KMS-11 (cell line): ENCODE measurements at regions not wholly inside any gene's neighbourhood (a gene's known extent, or its start where the extent isn't known, plus 50 kb on each side); places are given as distances from the start of the nearest gene placed in this dataset.
"Not testable (repeated sequence)": the region's sequence is repeated elsewhere in the genome, so short reads cannot be mapped to it uniquely, and the experiment has no call there.

Experiments
- H2AFZ ChIP-seq: fragments of 200-600 bp; sonication (generic); 2 replicates; pipeline ENCODE4 v1.6.1; 2016; ENCODE audit warnings: antibody characterized with exemption, mixed run types, low read depth
- H3K27ac ChIP-seq: fragments of 200-600 bp; sonication (generic); 2 replicates; pipeline ENCODE4 v1.6.1; 2016; ENCODE audit warnings: mild to moderate bottlenecking, mixed run types
- H3K27me3 ChIP-seq: fragments of 200-600 bp; sonication (generic); 2 replicates; pipeline ENCODE4 v1.6.1; 2017; ENCODE audit warnings: mild to moderate bottlenecking, low read depth, mixed run types, moderate library complexity; ENCODE audit not compliant: insufficient read depth
- H3K36me3 ChIP-seq: fragments of 200-600 bp; sonication (generic); 2 replicates; pipeline ENCODE4 v1.6.1; 2017; ENCODE audit warnings: mild to moderate bottlenecking, mixed run types; ENCODE audit not compliant: insufficient read depth
- H3K4me1 ChIP-seq: fragments of 200-600 bp; sonication (generic); 2 replicates; pipeline ENCODE4 v1.6.1; 2016; ENCODE audit warnings: mild to moderate bottlenecking, low read depth, mixed run types; ENCODE audit not compliant: poor library complexity, severe bottlenecking
- H3K4me2 ChIP-seq: fragments of 200-600 bp; sonication (generic); 2 replicates; pipeline ENCODE4 v1.7.0; 2016; ENCODE audit warnings: mild to moderate bottlenecking, mixed run types
- H3K4me3 ChIP-seq: fragments of 200-600 bp; sonication (generic); IDR thresholded peaks from 2 replicates; pipeline ENCODE4 v1.6.1; 2017; ENCODE audit warnings: low read depth, low read length, mixed read lengths; ENCODE audit not compliant: insufficient read depth
- H3K79me2 ChIP-seq: fragments of 200-600 bp; sonication (generic); 2 replicates; pipeline ENCODE4 v1.6.1; 2016; ENCODE audit warnings: low read depth, mixed run types; ENCODE audit not compliant: insufficient read depth
- H3K9ac ChIP-seq: fragments of 200-600 bp; sonication (generic); 2 replicates; pipeline ENCODE4 v1.6.1; 2016; ENCODE audit warnings: mild to moderate bottlenecking, mixed run types
- H4K20me1 ChIP-seq: fragments of 200-600 bp; sonication (generic); 2 replicates; pipeline ENCODE4 v1.6.1; 2016; ENCODE audit warnings: mild to moderate bottlenecking, mixed run types; ENCODE audit not compliant: insufficient read depth
- TF ChIP-seq, protein P1 (sequence below): fragments of 200-600 bp; sonication (generic); conservative IDR thresholded peaks from 2 replicates; pipeline ENCODE4 v1.6.1; 2017; ENCODE audit warnings: low read depth, mild to moderate bottlenecking, antibody characterized with exemption, low read length, moderate library complexity, mixed read lengths

GRCh38 chr12:83432176-83432719 is 745.5 kb downstream of the TMTC2 start:
- TF ChIP-seq, protein P1, sequence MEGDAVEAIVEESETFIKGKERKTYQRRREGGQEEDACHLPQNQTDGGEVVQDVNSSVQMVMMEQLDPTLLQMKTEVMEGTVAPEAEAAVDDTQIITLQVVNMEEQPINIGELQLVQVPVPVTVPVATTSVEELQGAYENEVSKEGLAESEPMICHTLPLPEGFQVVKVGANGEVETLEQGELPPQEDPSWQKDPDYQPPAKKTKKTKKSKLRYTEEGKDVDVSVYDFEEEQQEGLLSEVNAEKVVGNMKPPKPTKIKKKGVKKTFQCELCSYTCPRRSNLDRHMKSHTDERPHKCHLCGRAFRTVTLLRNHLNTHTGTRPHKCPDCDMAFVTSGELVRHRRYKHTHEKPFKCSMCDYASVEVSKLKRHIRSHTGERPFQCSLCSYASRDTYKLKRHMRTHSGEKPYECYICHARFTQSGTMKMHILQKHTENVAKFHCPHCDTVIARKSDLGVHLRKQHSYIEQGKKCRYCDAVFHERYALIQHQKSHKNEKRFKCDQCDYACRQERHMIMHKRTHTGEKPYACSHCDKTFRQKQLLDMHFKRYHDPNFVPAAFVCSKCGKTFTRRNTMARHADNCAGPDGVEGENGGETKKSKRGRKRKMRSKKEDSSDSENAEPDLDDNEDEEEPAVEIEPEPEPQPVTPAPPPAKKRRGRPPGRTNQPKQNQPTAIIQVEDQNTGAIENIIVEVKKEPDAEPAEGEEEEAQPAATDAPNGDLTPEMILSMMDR = no peak
- Histone ChIP-seq H3K4me1 (no peaks in the 10 kb centered on the region), H3K79me2 (no peaks in the 10 kb centered on the region), H3K9ac (no peak overlapping the region), H2AFZ (no peak overlapping the region), H3K27me3 (no peaks in the 10 kb centered on the region), H3K27ac (no peak overlapping the region), H4K20me1 (no peaks in the 10 kb centered on the region), H3K4me3 (no peak overlapping the region), H3K4me2 (no peak overlapping the region), H3K36me3 (no peaks in the 10 kb centered on the region)

DNA sequence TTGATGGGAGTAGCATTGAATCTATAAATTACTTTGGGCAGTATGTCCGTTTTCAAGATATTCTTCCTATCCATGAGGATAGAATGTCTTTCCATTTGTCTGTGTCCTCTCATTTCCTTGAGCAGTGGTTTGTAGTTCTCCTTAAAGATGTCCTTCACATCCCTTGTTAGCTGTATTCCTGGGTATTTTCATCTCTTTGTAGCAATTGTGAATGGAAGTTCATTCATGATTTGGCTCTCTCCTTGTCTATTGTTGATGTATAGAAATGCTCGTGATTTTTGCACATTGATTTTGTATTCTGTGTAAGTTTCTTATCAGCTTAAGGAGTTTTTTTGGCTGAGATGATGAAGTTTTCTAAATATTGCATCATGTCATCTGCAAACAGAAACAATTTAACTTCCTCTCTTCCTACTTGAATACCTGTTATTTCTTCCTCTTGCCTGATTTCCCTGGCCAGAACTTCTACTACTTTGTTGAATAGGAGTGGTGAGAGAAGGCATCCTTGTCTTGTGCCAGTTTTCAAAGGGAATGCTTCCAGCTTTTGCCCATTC is 741.0 kb downstream of the TMTC2 start:
- not testable (repeated sequence) for H4K20me1 ChIP-seq, H3K36me3 ChIP-seq, H3K27ac ChIP-seq, H3K9ac ChIP-seq, H3K27me3 ChIP-seq, H3K4me1 ChIP-seq, H3K4me2 ChIP-seq, H3K4me3 ChIP-seq, H2AFZ ChIP-seq, H3K79me2 ChIP-seq

DNA sequence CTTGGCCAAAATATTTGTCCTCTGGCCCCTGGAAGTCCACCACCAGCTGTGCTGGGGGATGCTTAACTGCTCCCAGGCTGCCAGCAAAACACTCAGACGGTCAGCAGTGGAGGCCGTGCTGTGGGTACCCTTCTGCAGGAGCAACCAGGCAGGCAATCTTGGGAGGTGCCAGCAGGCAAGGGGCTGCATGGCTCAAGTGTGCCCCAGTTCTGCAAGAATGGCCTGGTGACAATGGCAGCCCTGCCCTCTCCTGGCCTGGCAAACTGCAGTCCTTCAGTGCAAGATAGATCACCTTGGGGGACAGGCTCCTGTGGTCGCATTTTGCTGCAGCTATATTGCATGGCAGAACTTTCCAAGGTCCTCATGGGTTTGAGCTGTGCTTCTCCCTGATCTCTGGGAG is 728.3 kb downstream of the TMTC2 start:
- no peak overlapping the region for H3K27ac ChIP-seq
- no peak overlapping the region for H2AFZ ChIP-seq
- no peaks in the 10 kb centered on the region for H3K36me3 ChIP-seq
- no peaks in the 10 kb centered on the region for H4K20me1 ChIP-seq
- TF ChIP-seq, protein P1 = no peak
- H3K4me3 ChIP-seq = no peak overlapping the region
- H3K27me3 ChIP-seq = no peaks in the 10 kb centered on the region
- H3K4me2 ChIP-seq = no peak overlapping the region
- no peaks in the 10 kb centered on the region for H3K79me2 ChIP-seq
- no peak overlapping the region for H3K9ac ChIP-seq
- no peaks in the 10 kb centered on the region for H3K4me1 ChIP-seq

- TF ChIP-seq, protein P1 = no peak
- H3K4me1 ChIP-seq = no peaks in the 10 kb centered on the region
- H3K9ac ChIP-seq = no peak overlapping the region
- no peak overlapping the region for H3K4me2 ChIP-seq
- H3K79me2 ChIP-seq = no peaks in the 10 kb centered on the region
- H3K27ac ChIP-seq = no peak overlapping the region
- H3K27me3 ChIP-seq = no peaks in the 10 kb centered on the region
- H3K36me3 ChIP-seq = no peaks in the 10 kb centered on the region
- no peaks in the 10 kb centered on the region for H4K20me1 ChIP-seq
- H2AFZ ChIP-seq = no peak overlapping the region
- H3K4me3 ChIP-seq = no peak overlapping the region
Observed at GRCh38 chr12:83408851-83409250, 722.1 kb downstream of the TMTC2 start.

- H3K9ac ChIP-seq = no peak overlapping the region
- H3K36me3 ChIP-seq = no peaks in the 10 kb centered on the region
- H4K20me1 ChIP-seq = no peaks in the 10 kb centered on the region
- no peak overlapping the region for H2AFZ ChIP-seq
- H3K4me2 ChIP-seq = no peak overlapping the region
- H3K79me2 ChIP-seq = no peaks in the 10 kb centered on the region
- H3K27ac ChIP-seq = no peak overlapping the region
- no peaks in the 10 kb centered on the region for H3K27me3 ChIP-seq
- no peaks in the 10 kb centered on the region for H3K4me1 ChIP-seq
- TF ChIP-seq, protein P1 = no peak
- no peak overlapping the region for H3K4me3 ChIP-seq
Observed at GRCh38 chr12:83408146-83408545, 721.4 kb downstream of the TMTC2 start.
